ENCODE measurements at regions not wholly inside any gene's neighbourhood (a gene's known extent, or its start where the extent isn't known, plus 50 kb on each side); places are given as distances from the start of the nearest gene placed in this dataset.

DNA sequence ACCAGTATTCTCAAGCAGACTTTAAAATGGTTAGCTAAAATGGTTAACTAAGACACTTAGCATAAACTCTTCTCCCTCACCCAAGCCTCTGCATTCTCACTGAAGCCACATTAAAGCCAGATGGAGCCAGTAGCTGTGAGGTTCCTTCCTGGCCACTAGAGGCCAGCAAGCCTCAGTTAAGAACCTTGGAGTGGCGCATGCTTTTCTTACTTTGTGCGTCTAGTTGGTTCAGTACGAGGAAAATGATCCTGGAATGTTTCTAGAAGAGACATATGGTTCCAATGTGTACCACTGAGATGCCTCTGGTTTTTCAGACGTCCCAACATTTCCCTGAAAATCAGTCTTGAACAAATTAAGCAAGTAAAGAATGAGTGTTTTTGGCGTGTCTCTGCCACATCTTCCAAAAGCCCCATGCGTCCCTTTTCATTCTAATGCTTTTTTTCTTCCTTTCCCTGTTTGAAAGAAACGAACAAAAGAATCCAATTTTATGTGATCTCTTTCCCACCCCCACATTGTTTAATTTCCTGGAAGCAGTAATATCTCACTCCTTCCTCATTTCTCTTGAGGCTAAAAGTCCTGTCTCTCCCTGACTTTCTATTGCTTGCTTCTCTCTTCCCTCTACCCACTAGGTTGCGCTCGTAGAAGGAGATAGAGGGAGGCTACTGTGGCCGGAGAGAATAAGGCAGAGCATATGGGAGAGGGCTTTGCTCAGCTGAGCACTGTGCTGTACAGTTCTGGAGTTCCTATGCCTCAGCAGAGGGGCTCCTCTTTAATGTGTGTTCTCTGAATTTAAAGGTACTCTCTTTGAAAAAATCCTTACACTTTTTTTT lies 82.9 kb upstream of the TAB3 start:
- no peaks in the 10 kb centered on the region for H3K4me1 ChIP-seq (ENCODE audit: insufficient read depth, low read length)
- no peaks in the 10 kb centered on the region for H3K9me3 ChIP-seq (ENCODE audit: control insufficient read depth, insufficient read depth, low read length)
- H3K36me3 ChIP-seq (ENCODE audit: insufficient read depth, low read length) = no peaks in the 10 kb centered on the region
- peak overlapping the region; percentile 31 for H3K9ac ChIP-seq (ENCODE audit: low read depth, low read length)

DNA sequence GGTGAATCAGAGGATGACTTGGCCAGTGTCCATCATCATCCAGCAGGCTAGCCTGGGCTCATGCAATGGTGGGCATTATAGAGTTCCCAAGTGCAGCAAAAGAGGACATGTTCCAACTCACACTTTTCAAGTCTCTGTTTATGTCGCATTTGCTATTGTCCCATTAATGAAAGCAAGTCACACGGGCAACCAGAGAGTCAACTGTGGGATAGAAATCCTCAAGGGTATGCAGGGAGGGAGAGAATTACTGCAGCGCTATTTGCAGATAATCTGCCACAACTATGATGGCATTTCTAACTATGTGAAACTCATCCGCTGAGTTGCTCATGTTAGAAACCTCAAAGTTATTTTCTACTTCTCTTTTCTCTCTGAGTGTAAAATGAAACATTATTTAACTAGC lies 78.5 kb upstream of the TAB3 start:
- no peak overlapping the region for H3K9ac ChIP-seq (ENCODE audit: low read depth, low read length)
- no peaks in the 10 kb centered on the region for H3K9me3 ChIP-seq (ENCODE audit: control insufficient read depth, insufficient read depth, low read length)
- H3K36me3 ChIP-seq (ENCODE audit: insufficient read depth, low read length) = no peaks in the 10 kb centered on the region
- no peaks in the 10 kb centered on the region for H3K4me1 ChIP-seq (ENCODE audit: insufficient read depth, low read length)

GRCh38 chrX:30965767-30966166 lies 76.7 kb upstream of the TAB3 start:
- H3K9ac ChIP-seq (ENCODE audit: low read depth, low read length) = no peak overlapping the region
- H3K9me3 ChIP-seq (ENCODE audit: control insufficient read depth, insufficient read depth, low read length) = no peaks in the 10 kb centered on the region
- no peaks in the 10 kb centered on the region for H3K36me3 ChIP-seq (ENCODE audit: insufficient read depth, low read length)
- no peaks in the 10 kb centered on the region for H3K4me1 ChIP-seq (ENCODE audit: insufficient read depth, low read length)

GRCh38 chrX:30961387-30962174 lies 72.5 kb upstream of the TAB3 start:
- no peaks in the 10 kb centered on the region for H3K4me1 ChIP-seq (ENCODE audit: insufficient read depth, low read length)

DNA sequence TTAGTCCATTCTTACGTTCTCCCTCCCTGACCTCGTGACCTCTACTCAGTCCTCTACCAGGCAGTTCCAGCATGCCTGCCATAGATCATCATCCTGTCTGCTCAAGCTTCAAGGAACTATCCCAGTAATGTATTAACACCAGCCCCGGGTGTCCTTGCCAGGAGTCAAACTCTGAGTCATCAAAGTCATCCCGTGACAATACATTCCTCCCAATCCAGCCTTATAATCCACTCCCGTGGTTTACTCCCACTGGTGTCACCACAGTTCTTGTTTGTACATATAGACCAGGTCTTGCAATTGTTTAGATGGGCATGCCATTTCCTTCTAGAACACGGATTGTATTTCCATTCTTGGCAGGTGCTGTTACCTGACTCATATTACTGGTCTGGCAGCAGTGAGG lies 68.7 kb upstream of the TAB3 start:
- H3K4me1 ChIP-seq (ENCODE audit: insufficient read depth, low read length) = no peaks in the 10 kb centered on the region
- H3K36me3 ChIP-seq (ENCODE audit: insufficient read depth, low read length) = no peaks in the 10 kb centered on the region
- H3K9ac ChIP-seq (ENCODE audit: low read depth, low read length) = no peak overlapping the region
- H3K9me3 ChIP-seq (ENCODE audit: control insufficient read depth, insufficient read depth, low read length) = no peaks in the 10 kb centered on the region

More at GRCh38 chrX:30961387-30962174, 72.5 kb upstream of the TAB3 start:
- Histone ChIP-seq H3K9ac (ENCODE audit: low read depth, low read length) (no peak overlapping the region), H3K36me3 (ENCODE audit: insufficient read depth, low read length) (no peaks in the 10 kb centered on the region), H3K9me3 (ENCODE audit: control insufficient read depth, insufficient read depth, low read length) (no peaks in the 10 kb centered on the region)

DNA sequence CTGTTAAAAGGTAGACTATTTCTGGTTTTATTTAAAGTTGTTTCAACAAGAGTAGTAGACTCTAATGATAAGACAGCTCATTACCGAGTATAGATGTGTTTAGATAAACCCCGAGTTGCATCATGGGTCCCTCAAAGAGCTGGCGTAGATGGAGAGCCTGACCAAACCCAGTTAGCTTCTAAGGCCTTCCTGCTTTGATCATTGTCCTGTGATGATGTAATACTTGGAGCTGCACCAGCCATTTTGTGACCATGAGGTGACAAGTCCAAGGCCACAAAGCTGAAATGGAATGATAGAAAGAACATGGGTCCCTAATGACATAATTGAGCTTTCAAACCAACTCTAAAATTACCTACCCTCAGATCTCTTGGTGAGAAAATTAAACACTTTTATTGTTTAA lies 66.6 kb upstream of the TAB3 start:
- Histone ChIP-seq H3K36me3 (ENCODE audit: insufficient read depth, low read length) (no peaks in the 10 kb centered on the region), H3K9ac (ENCODE audit: low read depth, low read length) (no peak overlapping the region), H3K4me1 (ENCODE audit: insufficient read depth, low read length) (no peaks in the 10 kb centered on the region), H3K9me3 (ENCODE audit: control insufficient read depth, insufficient read depth, low read length) (peaks cover 6% of the 10 kb centered on the region)

DNA sequence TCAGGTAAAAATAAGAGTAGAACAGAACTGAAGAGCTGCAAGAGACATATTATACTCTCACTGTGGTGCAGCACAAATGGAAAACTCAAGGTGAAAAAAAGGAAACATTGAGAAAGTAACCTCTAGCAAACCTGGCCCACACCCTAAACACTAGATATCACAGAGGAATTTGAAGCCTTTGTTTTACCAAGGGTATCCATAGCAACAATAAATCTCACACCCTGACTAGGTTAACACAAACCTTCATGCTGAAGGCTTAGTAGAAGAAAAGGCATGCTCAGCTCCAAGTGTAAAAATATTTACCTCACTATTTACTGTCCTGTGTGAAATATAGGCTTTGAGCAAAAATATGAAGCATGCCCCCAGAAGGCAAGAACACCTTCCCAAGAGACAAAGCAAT lies 61.9 kb upstream of the TAB3 start:
- H3K9ac ChIP-seq (ENCODE audit: low read depth, low read length) = no peak overlapping the region
- peaks cover 6% of the 10 kb centered on the region for H3K9me3 ChIP-seq (ENCODE audit: control insufficient read depth, insufficient read depth, low read length)
- no peaks in the 10 kb centered on the region for H3K4me1 ChIP-seq (ENCODE audit: insufficient read depth, low read length)
- no peaks in the 10 kb centered on the region for H3K36me3 ChIP-seq (ENCODE audit: insufficient read depth, low read length)

DNA sequence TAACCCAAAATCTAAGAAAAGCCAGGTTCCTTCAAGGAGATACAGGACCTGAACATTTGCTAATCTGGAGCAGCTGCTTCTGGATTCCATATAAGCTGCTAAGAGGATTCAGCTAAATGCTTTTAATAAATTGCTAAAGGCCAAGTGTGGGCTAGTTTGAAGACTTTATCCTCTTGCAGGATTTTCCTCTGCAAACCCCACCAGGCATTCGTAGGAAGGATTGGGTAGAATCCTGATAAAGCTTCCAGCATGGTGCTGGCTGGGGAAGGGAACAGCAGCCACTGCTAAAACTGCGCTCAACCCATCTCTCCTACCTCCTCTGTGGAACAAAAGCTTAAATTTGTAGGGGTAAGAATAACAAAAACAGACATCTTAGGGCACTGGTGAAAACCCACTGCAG lies 61.3 kb upstream of the TAB3 start:
- Histone ChIP-seq H3K9ac (ENCODE audit: low read depth, low read length) (no peak overlapping the region), H3K4me1 (ENCODE audit: insufficient read depth, low read length) (no peaks in the 10 kb centered on the region), H3K36me3 (ENCODE audit: insufficient read depth, low read length) (no peaks in the 10 kb centered on the region), H3K9me3 (ENCODE audit: control insufficient read depth, insufficient read depth, low read length) (peaks cover 6% of the 10 kb centered on the region)

GRCh38 chrX:30949554-30949953 lies 60.5 kb upstream of the TAB3 start:
- Histone ChIP-seq H3K9ac (ENCODE audit: low read depth, low read length) (no peak overlapping the region), H3K9me3 (ENCODE audit: control insufficient read depth, insufficient read depth, low read length) (peaks cover 6% of the 10 kb centered on the region), H3K36me3 (ENCODE audit: insufficient read depth, low read length) (no peaks in the 10 kb centered on the region), H3K4me1 (ENCODE audit: insufficient read depth, low read length) (no peaks in the 10 kb centered on the region)

- no peaks in the 10 kb centered on the region for H3K4me1 ChIP-seq (ENCODE audit: insufficient read depth, low read length)
- H3K9ac ChIP-seq (ENCODE audit: low read depth, low read length) = no peak overlapping the region
- peaks cover 6% of the 10 kb centered on the region for H3K9me3 ChIP-seq (ENCODE audit: control insufficient read depth, insufficient read depth, low read length)
- no peaks in the 10 kb centered on the region for H3K36me3 ChIP-seq (ENCODE audit: insufficient read depth, low read length)
These were observed 59.6 kb upstream of the TAB3 start for GRCh38 chrX:30948626-30949025.

- Histone ChIP-seq H3K4me1 (ENCODE audit: insufficient read depth, low read length) (no peaks in the 10 kb centered on the region), H3K9ac (ENCODE audit: low read depth, low read length) (no peak overlapping the region), H3K36me3 (ENCODE audit: insufficient read depth, low read length) (no peaks in the 10 kb centered on the region), H3K9me3 (ENCODE audit: control insufficient read depth, insufficient read depth, low read length) (peaks cover 8% of the 10 kb centered on the region)
These were observed 59.0 kb upstream of the TAB3 start for GRCh38 chrX:30948051-30948450.

DNA sequence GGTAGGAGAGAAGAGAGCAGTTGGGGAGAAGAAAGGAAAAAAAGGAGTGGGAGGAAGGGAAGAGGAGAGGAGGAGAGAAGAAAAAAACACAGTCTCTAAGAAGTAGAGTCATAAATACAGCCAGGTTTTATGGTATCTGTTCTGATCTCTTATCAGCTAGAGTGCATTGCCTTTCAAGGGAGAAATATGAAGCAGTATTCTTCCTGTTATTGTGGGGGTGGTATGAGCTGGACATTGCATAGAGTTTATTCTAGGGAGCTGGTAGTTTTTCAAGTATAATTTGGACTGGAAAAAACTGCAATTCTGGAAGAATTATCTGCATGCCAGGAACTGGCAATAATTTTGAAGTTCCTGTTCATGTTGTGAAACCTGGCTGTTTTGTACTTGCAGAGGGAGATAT lies 54.9 kb upstream of the TAB3 start:
- Histone ChIP-seq H3K9me3 (ENCODE audit: control insufficient read depth, insufficient read depth, low read length) (0 out of 2 replicates have a peak, but pooled peaks cover 2% of the 10 kb centered on the region), H3K4me1 (ENCODE audit: insufficient read depth, low read length) (no peaks in the 10 kb centered on the region), H3K9ac (ENCODE audit: low read depth, low read length) (no peak overlapping the region), H3K36me3 (ENCODE audit: insufficient read depth, low read length) (no peaks in the 10 kb centered on the region)

DNA sequence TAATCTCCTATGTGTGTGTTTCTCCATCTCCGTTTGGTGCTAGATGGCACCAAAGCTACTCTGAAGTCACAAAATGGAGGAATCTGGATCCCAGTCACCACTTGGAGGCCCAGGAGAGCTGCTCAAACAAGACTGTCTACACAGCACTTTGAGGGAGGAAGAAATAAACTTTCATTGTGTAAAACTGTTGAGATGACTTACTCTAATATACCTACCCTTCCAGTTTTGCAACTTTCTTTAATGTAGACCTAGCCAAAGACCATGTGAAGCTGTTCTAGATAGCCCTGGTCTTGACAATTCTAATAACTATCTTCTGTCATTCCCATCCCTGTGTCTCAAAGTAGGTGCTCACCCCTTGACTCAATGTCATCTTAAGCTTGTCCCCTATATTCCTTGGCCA lies 52.8 kb upstream of the TAB3 start:
- H3K9ac ChIP-seq (ENCODE audit: low read depth, low read length) = no peak overlapping the region
- 0 out of 2 replicates have a peak, but pooled peaks cover 2% of the 10 kb centered on the region for H3K9me3 ChIP-seq (ENCODE audit: control insufficient read depth, insufficient read depth, low read length)
- H3K36me3 ChIP-seq (ENCODE audit: insufficient read depth, low read length) = no peaks in the 10 kb centered on the region
- H3K4me1 ChIP-seq (ENCODE audit: insufficient read depth, low read length) = no peaks in the 10 kb centered on the region

DNA sequence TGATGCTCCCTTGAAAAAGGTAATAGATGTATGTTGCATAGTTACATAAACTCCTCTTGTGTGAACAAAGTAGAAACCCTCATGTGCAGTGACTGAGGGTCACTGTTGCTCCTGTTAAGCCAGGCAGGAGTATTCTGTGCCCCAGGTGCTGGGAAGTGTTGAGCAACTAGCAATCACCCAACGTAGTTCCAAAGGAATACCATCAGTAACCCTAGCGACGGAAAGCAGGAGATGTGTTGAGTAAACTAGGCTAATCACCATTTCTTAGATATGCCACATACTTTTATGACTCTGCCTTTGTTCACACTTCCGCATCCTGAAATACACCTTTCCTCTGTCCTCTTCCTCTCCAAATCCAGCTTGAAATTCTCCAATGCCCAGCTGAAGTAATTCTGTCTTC lies 50.9 kb upstream of the TAB3 start:
- Histone ChIP-seq H3K9me3 (ENCODE audit: control insufficient read depth, insufficient read depth, low read length) (0 out of 2 replicates have a peak, but pooled peaks cover 2% of the 10 kb centered on the region), H3K36me3 (ENCODE audit: insufficient read depth, low read length) (no peaks in the 10 kb centered on the region), H3K9ac (ENCODE audit: low read depth, low read length) (no peak overlapping the region), H3K4me1 (ENCODE audit: insufficient read depth, low read length) (no peaks in the 10 kb centered on the region)
